H9 (cell line): ENCODE measurements at regions not wholly inside any gene's neighbourhood (a gene's known extent, or its start where the extent isn't known, plus 50 kb on each side); places are given as distances from the start of the nearest gene placed in this dataset.

Experiments
- DNase-seq: peaks from one replicate; pipeline ENCODE4 v3.0.0-alpha.2; 2017
- H2AFZ ChIP-seq: one replicate; pipeline ENCODE4 v1.6.1; 2013; ENCODE audit warnings: mild to moderate bottlenecking, low read length, control low read depth, moderate library complexity
- H2AK5ac ChIP-seq: 2 replicates; pipeline ENCODE4 v1.6.1; 2013; ENCODE audit warnings: low read length, control low read depth, mixed read lengths; ENCODE audit not compliant: insufficient read length
- H2BK120ac ChIP-seq: one replicate; pipeline ENCODE4 v1.6.1; 2013; ENCODE audit warnings: low read depth, mild to moderate bottlenecking, low read length, control low read depth, inconsistent platforms; ENCODE audit not compliant: poor library complexity, severe bottlenecking
- H2BK12ac ChIP-seq: 2 replicates; pipeline ENCODE4 v1.6.1; 2013; ENCODE audit warnings: low read length, control low read depth, mixed read lengths, low read depth; ENCODE audit not compliant: insufficient read length
- H2BK15ac ChIP-seq: 2 replicates; pipeline ENCODE4 v1.6.1; 2013; ENCODE audit warnings: low read depth, low read length, control low read depth
- H2BK20ac ChIP-seq: one replicate; pipeline ENCODE4 v1.6.1; 2013; ENCODE audit warnings: low read depth, mild to moderate bottlenecking, low read length, control low read depth, inconsistent platforms; ENCODE audit not compliant: poor library complexity, severe bottlenecking
- H2BK5ac ChIP-seq: 2 replicates; pipeline ENCODE4 v1.6.1; 2013; ENCODE audit warnings: low read length, control low read depth, mixed read lengths; ENCODE audit not compliant: insufficient read length
- H3K14ac ChIP-seq: 2 replicates; pipeline ENCODE4 v1.6.1; 2013; ENCODE audit warnings: low read length, control low read depth; ENCODE audit not compliant: insufficient read depth
- H3K18ac ChIP-seq: 2 replicates; pipeline ENCODE4 v1.6.1; 2013; ENCODE audit warnings: low read depth, mild to moderate bottlenecking, mixed read lengths, low read length, control low read depth; ENCODE audit not compliant: insufficient read length
- H3K23ac ChIP-seq: 2 replicates; pipeline ENCODE4 v1.6.1; 2013; ENCODE audit warnings: low read length, control low read depth, mixed read lengths, low read depth; ENCODE audit not compliant: insufficient read length
- H3K23me2 ChIP-seq: 2 replicates; pipeline ENCODE4 v1.6.1; 2013; ENCODE audit warnings: low read depth, mild to moderate bottlenecking, mixed read lengths, low read length, control low read depth; ENCODE audit not compliant: insufficient read length, poor library complexity, severe bottlenecking
- H3K27ac ChIP-seq: 2 replicates; pipeline ENCODE4 v1.5.1; 2013; ENCODE audit warnings: low read length, control low read depth, mixed read lengths, low read depth; ENCODE audit not compliant: insufficient read length
- H3K27me3 ChIP-seq: 2 replicates; pipeline ENCODE4 v1.6.1; 2013; ENCODE audit warnings: low read length, control low read depth, inconsistent platforms; ENCODE audit not compliant: insufficient read depth
- H3K4ac ChIP-seq: 2 replicates; pipeline ENCODE4 v1.6.1; 2013; ENCODE audit warnings: low read depth, mild to moderate bottlenecking, control low read depth, inconsistent platforms, low read length, moderate library complexity
- H3K4me1 ChIP-seq: 2 replicates; pipeline ENCODE4 v1.6.1; 2013; ENCODE audit warnings: low read length, control low read depth, inconsistent platforms; ENCODE audit not compliant: insufficient read depth
- H3K4me2 ChIP-seq: 2 replicates; pipeline ENCODE4 v1.6.1; 2013; ENCODE audit warnings: low read length, control low read depth, mixed read lengths; ENCODE audit not compliant: insufficient read length, insufficient read depth
- H3K56ac ChIP-seq: 2 replicates; pipeline ENCODE4 v1.6.1; 2013; ENCODE audit warnings: low read depth, mild to moderate bottlenecking, mixed read lengths, low read length, control low read depth; ENCODE audit not compliant: insufficient read length
- H3K79me1 ChIP-seq: 2 replicates; pipeline ENCODE4 v1.6.1; 2013; ENCODE audit warnings: low read depth, mild to moderate bottlenecking, moderate library complexity, low read length, control low read depth, inconsistent platforms; ENCODE audit not compliant: insufficient read depth, poor library complexity, severe bottlenecking
- H3K79me2 ChIP-seq: 2 replicates; pipeline ENCODE4 v1.6.1; 2013; ENCODE audit warnings: low read length, control low read depth, inconsistent platforms; ENCODE audit not compliant: insufficient read depth
- H3K9ac ChIP-seq: 2 replicates; pipeline ENCODE4 v1.6.1; 2013; ENCODE audit warnings: low read length, control low read depth, mixed read lengths; ENCODE audit not compliant: insufficient read length; ENCODE audit errors: extremely low read depth
- H3K9me3 ChIP-seq: one replicate; pipeline ENCODE4 v1.6.1; 2013; ENCODE audit warnings: low read depth, low read length, inconsistent platforms; ENCODE audit not compliant: control insufficient read depth
- H3T11ph ChIP-seq: one replicate; pipeline ENCODE4 v1.6.1; 2013; ENCODE audit warnings: mild to moderate bottlenecking, low read length, control low read depth, inconsistent platforms
- H4K20me1 ChIP-seq: one replicate; pipeline ENCODE4 v1.6.1; 2013; ENCODE audit not compliant: control insufficient read depth, insufficient read length, insufficient read depth
- H4K5ac ChIP-seq: 2 replicates; pipeline ENCODE4 v1.6.1; 2013; ENCODE audit warnings: low read depth, mild to moderate bottlenecking, mixed read lengths, low read length, control low read depth; ENCODE audit not compliant: insufficient read length
- H4K8ac ChIP-seq: replicated peaks from 2 replicates; pipeline ENCODE4 v1.6.1; 2013; ENCODE audit warnings: low read length, control low read depth, mixed read lengths, low read depth; ENCODE audit not compliant: insufficient read length
- H4K91ac ChIP-seq: 2 replicates; pipeline ENCODE4 v1.6.1; 2013; ENCODE audit warnings: low read depth, mild to moderate bottlenecking, moderate library complexity, mixed read lengths, low read length, control low read depth; ENCODE audit not compliant: insufficient read length
- H3K27ac Mint-ChIP-seq, 3 experiments: 2 replicates in 2 of 3; 3 replicates in 1 of 3; pipeline ENCODE4 v1.8.0; 2020 to 2021; ENCODE audit warnings: mixed read lengths in 3 of 3, mild to moderate bottlenecking in 1 of 3, moderate library complexity in 1 of 3
- H3K27me3 Mint-ChIP-seq: 2 replicates; pipeline ENCODE4 v1.8.0; 2021; ENCODE audit warnings: low read depth, mild to moderate bottlenecking, moderate library complexity, mixed read lengths
- H3K36me3 Mint-ChIP-seq, 3 experiments: 2 replicates in 2 of 3; 3 replicates in 1 of 3; pipeline ENCODE4 v1.8.0; 2020 to 2021; ENCODE audit warnings: low read depth in 3 of 3, mixed read lengths in 3 of 3; ENCODE audit not compliant: insufficient read depth in 1 of 3
- H3K4me1 Mint-ChIP-seq, 2 experiments: 2 replicates each; pipeline ENCODE4 v1.8.0; 2020; ENCODE audit warnings: mixed read lengths in 2 of 2
- H3K4me3 Mint-ChIP-seq, 2 experiments: 2 replicates in 1 of 2; 3 replicates in 1 of 2; pipeline ENCODE4 v1.8.0; 2020 to 2021; ENCODE audit warnings: mild to moderate bottlenecking in 2 of 2, mixed read lengths in 2 of 2, moderate library complexity in 1 of 2
- H3K9me3 Mint-ChIP-seq, 2 experiments: 2 replicates in 1 of 2; 3 replicates in 1 of 2; pipeline ENCODE4 v1.8.0; 2020; ENCODE audit warnings: mild to moderate bottlenecking in 2 of 2, mixed read lengths in 2 of 2, moderate library complexity in 1 of 2
- CTCF ChIP-seq: fragments of 200-600 bp; sonication (generic); conservative IDR thresholded peaks from 3 replicates; pipeline ENCODE4 v1.8.0; 2021; ENCODE audit warnings: antibody characterized with exemption, mild to moderate bottlenecking
- WGBS: extraction: QIAGEN DNeasy Blood & Tissue Kit; methylation state at CpG from one replicate; pipeline ENCODE4 v1.1.7; 2013; ENCODE audit warnings: missing lambda C conversion rate, low lambda C conversion rate, mixed read lengths; ENCODE audit not compliant: insufficient read length; ENCODE audit errors: extremely low coverage; 5-methylcytosine and 5-hydroxymethylcytosine counted together

- no peak overlapping the region for H3K4me3 Mint-ChIP-seq
- H3K4me1 Mint-ChIP-seq = peaks cover 4 to 11% of the 10 kb centered on the region in 2 experiments; a peak in 2 of 4 replicates
- H4K5ac ChIP-seq = no peak overlapping the region
- H3K14ac ChIP-seq = no peak overlapping the region
- no peak overlapping the region for H3K18ac ChIP-seq
- no peaks in the 10 kb centered on the region for H3K9me3 Mint-ChIP-seq
- H3K79me2 ChIP-seq = no peaks in the 10 kb centered on the region
- H3K4me1 ChIP-seq = no peaks in the 10 kb centered on the region
- no peaks in the 10 kb centered on the region; a peak in 1 of 7 replicates for H3K36me3 Mint-ChIP-seq
- no peak overlapping the region for H3K23ac ChIP-seq
- no peak overlapping the region for H2AK5ac ChIP-seq
- no peak overlapping the region for H2BK5ac ChIP-seq
- no peak overlapping the region for H3K9ac ChIP-seq
- no peak overlapping the region for H2AFZ ChIP-seq
- no peaks in the 10 kb centered on the region for H3K23me2 ChIP-seq
- H3K9me3 ChIP-seq = no peaks in the 10 kb centered on the region
- no peak overlapping the region for H4K91ac ChIP-seq
- no peak overlapping the region for H3K4ac ChIP-seq
- H3K79me1 ChIP-seq = no peaks in the 10 kb centered on the region
- no peak for TF ChIP-seq CTCF
- no peak overlapping the region for H3K4me2 ChIP-seq
- no peak overlapping the region for H2BK12ac ChIP-seq
- H2BK20ac ChIP-seq = no peak overlapping the region
- H3K27me3 ChIP-seq = no peaks in the 10 kb centered on the region
- H2BK15ac ChIP-seq = no peak overlapping the region
- H3K27ac Mint-ChIP-seq = no peak overlapping the region
- H4K8ac ChIP-seq = no peak overlapping the region
- no peak for DNase-seq
- H3K56ac ChIP-seq = no peak overlapping the region
- no CpG with 5 or more reads among the region's 4 CpGs for WGBS
- no peaks in the 10 kb centered on the region for H4K20me1 ChIP-seq
- no peak overlapping the region for H3K27ac ChIP-seq
- no peak overlapping the region for H2BK120ac ChIP-seq
- H3T11ph ChIP-seq = no peak overlapping the region
- H3K27me3 Mint-ChIP-seq = no peaks in the 10 kb centered on the region; the same call in 1 of the 2 replicates
These were observed 211.0 kb downstream of the PIK3R1 start for GRCh38 chr5:68426586-68426985.
